ENCODE measurements at regions not wholly inside any gene's neighbourhood (a gene's known extent, or its start where the extent isn't known, plus 50 kb on each side); places are given as distances from the start of the nearest gene placed in this dataset.
A peak's percentile ranks its signal among the peaks of the same experiment; 100 is the strongest.

DNA sequence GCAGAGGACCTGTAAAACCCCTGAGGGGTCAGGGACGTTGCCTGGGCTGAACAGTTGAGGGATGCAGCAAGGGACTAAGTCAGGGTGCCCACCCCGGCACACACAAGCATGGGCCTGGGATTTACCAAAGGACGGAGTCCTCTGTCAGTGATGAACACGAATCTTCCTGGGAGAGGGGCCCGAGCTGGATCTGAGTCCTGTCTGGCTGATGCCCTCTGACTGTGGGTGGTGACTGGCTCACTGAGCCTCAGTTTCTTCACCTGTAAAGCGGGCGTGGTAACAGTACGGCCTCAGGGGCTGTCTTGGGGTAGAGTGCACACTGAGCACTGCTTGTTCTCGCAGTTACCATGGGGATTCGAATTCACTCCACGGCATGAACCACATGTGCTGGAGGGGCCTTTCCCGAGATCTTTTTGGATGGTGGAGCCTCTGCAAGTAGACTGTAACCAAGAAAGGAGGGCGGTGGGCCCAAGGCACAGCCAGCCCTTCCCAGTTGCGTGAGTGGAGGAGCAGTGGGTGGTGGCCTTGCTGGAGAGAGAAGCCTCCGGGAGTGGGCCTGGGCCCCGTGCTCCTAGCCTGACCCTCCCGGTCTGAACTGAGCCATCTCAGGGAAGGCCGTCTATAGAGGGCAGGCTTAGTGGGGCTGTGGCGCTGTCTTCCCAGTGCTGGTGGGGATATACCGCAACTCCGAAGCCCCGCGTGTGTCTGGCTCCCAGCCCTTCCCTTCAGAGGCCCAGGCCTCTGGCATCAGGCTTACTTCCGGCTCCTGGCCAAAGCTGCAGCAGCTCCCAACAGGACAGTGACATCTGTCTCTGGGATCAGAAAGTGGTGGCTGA is 130.8 kb upstream of the HS6ST1 start:
- TF ChIP-seq, protein P1, sequence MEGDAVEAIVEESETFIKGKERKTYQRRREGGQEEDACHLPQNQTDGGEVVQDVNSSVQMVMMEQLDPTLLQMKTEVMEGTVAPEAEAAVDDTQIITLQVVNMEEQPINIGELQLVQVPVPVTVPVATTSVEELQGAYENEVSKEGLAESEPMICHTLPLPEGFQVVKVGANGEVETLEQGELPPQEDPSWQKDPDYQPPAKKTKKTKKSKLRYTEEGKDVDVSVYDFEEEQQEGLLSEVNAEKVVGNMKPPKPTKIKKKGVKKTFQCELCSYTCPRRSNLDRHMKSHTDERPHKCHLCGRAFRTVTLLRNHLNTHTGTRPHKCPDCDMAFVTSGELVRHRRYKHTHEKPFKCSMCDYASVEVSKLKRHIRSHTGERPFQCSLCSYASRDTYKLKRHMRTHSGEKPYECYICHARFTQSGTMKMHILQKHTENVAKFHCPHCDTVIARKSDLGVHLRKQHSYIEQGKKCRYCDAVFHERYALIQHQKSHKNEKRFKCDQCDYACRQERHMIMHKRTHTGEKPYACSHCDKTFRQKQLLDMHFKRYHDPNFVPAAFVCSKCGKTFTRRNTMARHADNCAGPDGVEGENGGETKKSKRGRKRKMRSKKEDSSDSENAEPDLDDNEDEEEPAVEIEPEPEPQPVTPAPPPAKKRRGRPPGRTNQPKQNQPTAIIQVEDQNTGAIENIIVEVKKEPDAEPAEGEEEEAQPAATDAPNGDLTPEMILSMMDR (IDR thresholded peaks at IDR 0.05), result no peak
- no peak for TF ChIP-seq POLR2A (IDR thresholded peaks at IDR 0.05)
- Histone ChIP-seq H3K27me3 (no peaks in the 10 kb centered on the region), H3K36me3 (replicated peaks in 1 of 2; ENCODE audit: insufficient read depth in 1 of 2, low read depth in 2 of 2) (no peaks in the 10 kb centered on the region), H3K9me3 (no peaks in the 10 kb centered on the region), H3K4me1 (no peaks in the 10 kb centered on the region), H3K4me3 (no peak overlapping the region), H3K27ac (no peak overlapping the region)
- WGBS, 2 donors, result 84 to 87% methylated on average over 12 to 24 of the region's 24 CpGs
- DNase-seq, result no peak
- intact Hi-C loops (cut with DNase I), result no loop called here
- no peak for ATAC-seq

DNA sequence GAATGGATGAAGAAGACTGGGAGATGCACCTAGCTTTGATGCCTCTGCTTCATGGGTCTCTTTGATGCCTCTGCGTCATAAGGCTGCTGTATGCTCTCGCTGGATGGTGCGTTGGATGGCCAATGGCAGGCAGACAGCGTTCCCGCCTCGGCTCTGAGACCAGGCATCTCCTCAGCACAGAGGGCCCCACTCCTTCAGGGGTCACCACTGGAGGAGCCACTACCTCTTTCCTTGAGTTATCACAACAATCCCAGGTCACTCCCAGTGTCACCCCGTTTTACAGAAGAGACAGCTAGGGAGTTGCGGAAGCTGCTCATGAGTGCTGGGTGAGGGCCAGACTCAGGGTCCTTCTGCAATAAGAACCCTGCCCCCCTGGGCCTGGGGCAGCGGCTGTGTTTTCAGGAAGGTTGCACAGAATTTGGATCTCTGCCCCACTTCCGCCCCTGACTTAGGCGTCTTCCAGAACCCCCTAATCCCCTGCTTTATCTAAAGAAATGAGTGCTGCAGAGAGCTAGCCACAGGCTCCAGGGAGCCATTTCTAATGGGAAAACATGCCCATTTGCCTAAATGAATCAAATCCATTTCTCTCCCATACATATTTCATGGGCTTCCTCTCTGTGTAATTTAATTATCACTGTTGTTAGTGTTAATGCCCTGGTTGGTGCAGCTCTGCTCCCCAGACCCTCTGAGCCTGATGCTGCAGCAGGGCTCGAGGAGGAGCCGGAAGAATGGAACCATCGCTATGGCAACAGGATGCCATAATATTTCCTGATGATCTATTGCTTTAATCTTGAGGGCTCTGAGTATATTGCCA is 131.8 kb upstream of the HS6ST1 start:
- intact Hi-C loops (cut with DNase I), result no loop called here
- no peak for ATAC-seq
- DNase-seq, result peak in 1 of 4 donors; percentile 5

DNA sequence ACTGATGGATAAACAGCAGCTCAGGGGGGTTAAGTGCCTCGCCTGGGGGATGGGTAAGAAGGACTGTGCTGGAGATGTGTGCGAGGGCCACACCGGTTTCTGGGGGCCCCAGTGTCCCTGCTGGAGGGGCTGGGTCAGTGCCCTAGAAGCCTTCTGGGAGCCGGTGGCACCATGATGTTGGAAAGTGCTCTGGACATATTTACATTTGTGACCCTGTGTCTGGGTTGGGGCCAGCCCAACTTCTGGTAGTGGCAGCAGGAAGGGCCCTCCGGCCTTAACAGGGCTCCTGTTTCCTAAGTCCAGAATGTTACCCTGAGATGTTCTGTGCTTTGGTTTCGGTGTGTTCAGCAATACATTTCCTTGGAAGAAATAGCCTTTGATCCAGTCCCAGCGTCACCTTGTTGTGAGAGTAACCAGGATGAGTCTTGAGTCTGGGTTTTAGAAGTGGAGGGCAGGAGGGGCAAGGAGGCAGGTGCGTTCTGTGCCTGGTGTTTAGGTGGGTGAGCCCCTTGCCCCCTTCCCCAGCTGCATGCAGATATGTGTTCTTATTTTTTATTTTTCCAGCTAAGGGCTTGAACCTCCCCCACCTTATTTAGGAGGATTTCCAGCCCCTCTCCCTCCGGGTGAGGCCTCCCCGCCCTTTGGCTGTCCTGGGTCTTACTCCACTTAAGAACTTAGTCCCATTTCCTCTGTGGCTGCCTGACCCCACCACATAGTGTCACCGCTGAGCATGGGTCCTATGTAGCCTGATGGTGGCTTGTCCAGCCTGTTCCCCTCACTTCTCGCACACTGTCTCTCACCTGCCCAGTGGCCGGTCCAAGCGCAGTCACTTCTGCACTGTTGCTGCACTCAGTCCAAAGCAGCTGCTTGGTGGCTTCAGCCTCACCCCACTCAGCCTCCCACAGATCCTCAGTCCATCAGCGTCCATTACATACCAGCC is 132.7 kb upstream of the HS6ST1 start:
- peak in 1 of 4 donors; percentile 5 for DNase-seq
- Histone ChIP-seq H3K36me3 (replicated peaks in 1 of 2; ENCODE audit: insufficient read depth in 1 of 2, low read depth in 2 of 2) (no peaks in the 10 kb centered on the region), H3K27ac (no peak overlapping the region), H3K4me1 (no peaks in the 10 kb centered on the region), H3K4me3 (no peak overlapping the region), H3K27me3 (no peaks in the 10 kb centered on the region), H3K9me3 (no peaks in the 10 kb centered on the region)
- 88 to 93% methylated on average over 14 to 15 of the region's 15 CpGs for WGBS, 2 donors
- TF ChIP-seq, protein P1 (IDR thresholded peaks at IDR 0.05), result no peak
- TF ChIP-seq POLR2A (IDR thresholded peaks at IDR 0.05), result no peak
- ATAC-seq, result no peak
- intact Hi-C loops (cut with DNase I), result no loop called here

More for the DNA sequence above, 131.8 kb upstream of the HS6ST1 start:
- 85 to 94% methylated on average over 14 of the region's 14 CpGs for WGBS, 2 donors
- TF ChIP-seq, protein P1 (IDR thresholded peaks at IDR 0.05), result no peak
- TF ChIP-seq POLR2A (IDR thresholded peaks at IDR 0.05), result no peak
- H3K27me3 ChIP-seq, result no peaks in the 10 kb centered on the region
- H3K4me1 ChIP-seq, result no peaks in the 10 kb centered on the region
- no peak overlapping the region for H3K4me3 ChIP-seq
- no peak overlapping the region for H3K27ac ChIP-seq
- H3K36me3 ChIP-seq (replicated peaks in 1 of 2; ENCODE audit: insufficient read depth in 1 of 2, low read depth in 2 of 2), result no peaks in the 10 kb centered on the region
- no peaks in the 10 kb centered on the region for H3K9me3 ChIP-seq

DNA sequence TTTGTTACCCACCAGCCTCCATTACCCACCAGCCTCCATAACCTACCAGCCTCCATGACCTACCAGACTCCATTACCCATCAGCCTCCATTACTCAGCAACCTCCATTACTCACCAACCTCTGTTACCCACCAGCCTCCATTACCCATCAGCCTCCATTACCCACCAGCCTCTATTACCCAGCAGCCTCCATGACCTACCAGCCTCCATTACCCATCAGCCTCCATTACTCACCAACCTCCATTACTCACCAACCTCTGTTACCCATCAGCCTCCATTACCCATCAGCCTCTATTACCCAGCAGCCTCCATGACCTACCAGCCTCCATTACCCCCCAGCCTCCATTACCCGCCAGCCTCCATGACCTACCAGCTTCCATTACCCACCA is 133.3 kb upstream of the HS6ST1 start:
- Histone ChIP-seq H3K9me3 (no peaks in the 10 kb centered on the region), H3K4me3 (no peak overlapping the region), H3K4me1 (peaks cover 2% of the 10 kb centered on the region), H3K27ac (no peak overlapping the region), H3K27me3 (no peaks in the 10 kb centered on the region), H3K36me3 (replicated peaks in 1 of 2; ENCODE audit: insufficient read depth in 1 of 2, low read depth in 2 of 2) (no peaks in the 10 kb centered on the region)
- WGBS, 2 donors, result 79 to 87% methylated on average over 1 of the region's 1 CpG
- no peak for ATAC-seq
- TF ChIP-seq, protein P1 (IDR thresholded peaks at IDR 0.05), result no peak
- no peak for TF ChIP-seq POLR2A (IDR thresholded peaks at IDR 0.05)
- intact Hi-C loops (cut with DNase I), result no loop called here
- no peak for DNase-seq
